ENCODE measurements at regions not wholly inside any gene's neighbourhood (a gene's known extent, or its start where the extent isn't known, plus 50 kb on each side); places are given as distances from the start of the nearest gene placed in this dataset.
"Not testable (repeated sequence)": the region's sequence is repeated elsewhere in the genome, so short reads cannot be mapped to it uniquely, and the experiment has no call there.

- no peak for DNase-seq
These were observed 1099.8 kb upstream of the CRIM1 start for GRCh38 chr2:35255826-35256225.

GRCh38 chr2:35251156-35251555 lies 1104.4 kb upstream of the CRIM1 start:
- DNase-seq: no peak

GRCh38 chr2:35246702-35247101 lies 1108.9 kb upstream of the CRIM1 start:
- no peak for DNase-seq

- no peak for DNase-seq
These were observed 1127.0 kb upstream of the CRIM1 start for GRCh38 chr2:35228584-35228983.

GRCh38 chr2:35220461-35220860 lies 1135.1 kb upstream of the CRIM1 start:
- DNase-seq: no peak

- DNase-seq: no peak
These were observed 1150.7 kb upstream of the CRIM1 start for GRCh38 chr2:35204881-35205280.

GRCh38 chr2:35204323-35204722 lies 1151.3 kb upstream of the CRIM1 start:
- no peak for DNase-seq

GRCh38 chr2:35199298-35199697 lies 1156.3 kb upstream of the CRIM1 start:
- no peak for DNase-seq

GRCh38 chr2:35185861-35186412 lies 1169.6 kb upstream of the CRIM1 start:
- DNase-seq: no peak

GRCh38 chr2:35184471-35184870 lies 1171.1 kb upstream of the CRIM1 start:
- DNase-seq: no peak

GRCh38 chr2:35176726-35177125 lies 1178.9 kb upstream of the CRIM1 start:
- not testable (repeated sequence) for DNase-seq

GRCh38 chr2:35174845-35175244 lies 1180.7 kb upstream of the CRIM1 start:
- DNase-seq: no peak

- DNase-seq: no peak
These were observed 1182.9 kb upstream of the CRIM1 start for GRCh38 chr2:35172687-35173086.

GRCh38 chr2:35168351-35168750 lies 1187.2 kb upstream of the CRIM1 start:
- DNase-seq: no peak

- DNase-seq: no peak
These were observed 1191.6 kb upstream of the CRIM1 start for GRCh38 chr2:35163948-35164347.

- no peak for DNase-seq
These were observed 1194.7 kb upstream of the CRIM1 start for GRCh38 chr2:35160871-35161270.

GRCh38 chr2:35125871-35126270 lies 1229.7 kb upstream of the CRIM1 start:
- DNase-seq: no peak

- no peak for DNase-seq
These were observed 1230.3 kb upstream of the CRIM1 start for GRCh38 chr2:35125278-35125677.

GRCh38 chr2:35116151-35116550 lies 1239.4 kb upstream of the CRIM1 start:
- no peak for DNase-seq

GRCh38 chr2:35114765-35115164 lies 1240.8 kb upstream of the CRIM1 start:
- no peak for DNase-seq

GRCh38 chr2:35112367-35112766 lies 1243.2 kb upstream of the CRIM1 start:
- DNase-seq: not testable (repeated sequence)

GRCh38 chr2:35104309-35104708 lies 1251.3 kb upstream of the CRIM1 start:
- DNase-seq: no peak

GRCh38 chr2:35099342-35099741 lies 1256.2 kb upstream of the CRIM1 start:
- DNase-seq: no peak

- no peak for DNase-seq
These were observed 1273.5 kb upstream of the CRIM1 start for GRCh38 chr2:35082072-35082471.

- no peak for DNase-seq
These were observed 1274.0 kb upstream of the CRIM1 start for GRCh38 chr2:35081622-35082015.
